ENCODE measurements at regions not wholly inside any gene's neighbourhood (a gene's known extent, or its start where the extent isn't known, plus 50 kb on each side); places are given as distances from the start of the nearest gene placed in this dataset.
"Not testable (repeated sequence)": the region's sequence is repeated elsewhere in the genome, so short reads cannot be mapped to it uniquely, and the experiment has no call there.

DNA sequence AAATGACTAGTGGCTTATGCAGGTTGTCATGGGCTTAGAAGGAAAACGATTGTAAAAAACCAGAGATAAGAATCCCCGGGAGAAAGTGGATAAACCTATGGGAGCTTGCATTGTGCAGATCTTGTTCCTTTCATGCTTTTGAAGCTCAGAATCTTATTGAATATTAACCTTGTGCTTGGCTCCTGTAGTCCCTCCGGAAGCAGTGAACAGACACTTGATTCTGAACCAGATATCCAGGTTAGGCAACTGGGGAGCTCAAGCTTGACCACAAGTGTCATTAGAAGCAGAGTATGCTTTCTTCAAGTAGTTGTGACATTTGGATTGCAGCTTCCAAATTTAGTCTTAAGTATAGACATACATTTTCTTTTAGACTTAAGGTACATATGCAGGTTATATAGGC lies 212.6 kb upstream of the MOCS1 start:
- no peaks in the 10 kb centered on the region for H3K27me3 ChIP-seq (ENCODE audit: insufficient read depth, low read length)
- H2AFZ ChIP-seq (ENCODE audit: low read depth, low read length), result no peak overlapping the region
- H3K9me3 ChIP-seq (ENCODE audit: low read length), result no peaks in the 10 kb centered on the region
- H3K36me3 ChIP-seq (ENCODE audit: insufficient read depth, low read length), result no peaks in the 10 kb centered on the region
- H3K4me1 ChIP-seq (ENCODE audit: insufficient read depth, low read length), result no peaks in the 10 kb centered on the region
- H3K4me3 ChIP-seq (ENCODE audit: low read length), result no peak overlapping the region

GRCh38 chr6:40139447-40139846 lies 205.2 kb upstream of the MOCS1 start:
- H3K36me3 ChIP-seq (ENCODE audit: insufficient read depth, low read length), result no peaks in the 10 kb centered on the region
- no peak overlapping the region for H2AFZ ChIP-seq (ENCODE audit: low read depth, low read length)
- H3K4me3 ChIP-seq (ENCODE audit: low read length), result no peak overlapping the region
- no peaks in the 10 kb centered on the region for H3K9me3 ChIP-seq (ENCODE audit: low read length)
- no peaks in the 10 kb centered on the region for H3K4me1 ChIP-seq (ENCODE audit: insufficient read depth, low read length)
- no peaks in the 10 kb centered on the region for H3K27me3 ChIP-seq (ENCODE audit: insufficient read depth, low read length)

GRCh38 chr6:40138273-40138720 lies 204.0 kb upstream of the MOCS1 start:
- no peaks in the 10 kb centered on the region for H3K4me1 ChIP-seq (ENCODE audit: insufficient read depth, low read length)
- no peak overlapping the region for H2AFZ ChIP-seq (ENCODE audit: low read depth, low read length)
- H3K27me3 ChIP-seq (ENCODE audit: insufficient read depth, low read length), result no peaks in the 10 kb centered on the region
- no peak overlapping the region for H3K4me3 ChIP-seq (ENCODE audit: low read length)
- H3K9me3 ChIP-seq (ENCODE audit: low read length), result no peaks in the 10 kb centered on the region
- H3K36me3 ChIP-seq (ENCODE audit: insufficient read depth, low read length), result no peaks in the 10 kb centered on the region

DNA sequence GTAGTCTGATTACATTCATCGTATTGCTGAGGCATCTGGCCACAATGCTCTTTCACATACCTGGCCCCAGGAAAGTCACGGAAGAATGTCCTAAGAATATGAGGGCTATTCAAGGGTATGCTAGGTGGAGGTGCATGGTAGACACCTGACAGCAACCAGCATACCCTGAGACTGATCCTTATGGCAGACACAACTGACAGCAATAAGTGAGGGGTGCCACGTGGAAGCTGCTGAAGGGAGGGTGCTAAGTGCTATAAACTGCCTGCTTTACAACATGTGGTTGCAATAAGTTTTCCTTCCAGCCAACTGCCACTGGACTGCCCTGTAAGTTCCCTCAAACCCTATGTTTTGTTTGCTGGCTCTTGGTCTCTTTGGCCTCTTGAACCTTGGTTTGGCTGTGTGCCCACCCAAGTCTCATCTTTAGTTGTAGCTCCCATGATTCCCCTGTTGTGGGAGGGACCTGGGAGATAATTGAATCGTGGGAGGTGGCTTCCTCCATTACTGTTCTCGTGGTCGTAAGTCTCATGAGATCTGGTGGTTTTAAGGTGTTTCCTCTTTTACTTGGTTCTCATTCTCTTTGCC lies 201.3 kb upstream of the MOCS1 start:
- H3K36me3 ChIP-seq (ENCODE audit: insufficient read depth, low read length), result no peaks in the 10 kb centered on the region
- no peak overlapping the region for H2AFZ ChIP-seq (ENCODE audit: low read depth, low read length)

GRCh38 chr6:40133981-40134380 lies 199.7 kb upstream of the MOCS1 start:
- H2AFZ ChIP-seq (ENCODE audit: low read depth, low read length); H3K9me3 ChIP-seq (ENCODE audit: low read length); H3K4me3 ChIP-seq (ENCODE audit: low read length); H3K4me1 ChIP-seq (ENCODE audit: insufficient read depth, low read length); H3K36me3 ChIP-seq (ENCODE audit: insufficient read depth, low read length); H3K27me3 ChIP-seq (ENCODE audit: insufficient read depth, low read length): not testable (repeated sequence)

More for the DNA sequence above, 201.3 kb upstream of the MOCS1 start:
- Histone ChIP-seq H3K27me3 (ENCODE audit: insufficient read depth, low read length) (no peaks in the 10 kb centered on the region), H3K9me3 (ENCODE audit: low read length) (no peaks in the 10 kb centered on the region), H3K4me1 (ENCODE audit: insufficient read depth, low read length) (no peaks in the 10 kb centered on the region), H3K4me3 (ENCODE audit: low read length) (no peak overlapping the region)

DNA sequence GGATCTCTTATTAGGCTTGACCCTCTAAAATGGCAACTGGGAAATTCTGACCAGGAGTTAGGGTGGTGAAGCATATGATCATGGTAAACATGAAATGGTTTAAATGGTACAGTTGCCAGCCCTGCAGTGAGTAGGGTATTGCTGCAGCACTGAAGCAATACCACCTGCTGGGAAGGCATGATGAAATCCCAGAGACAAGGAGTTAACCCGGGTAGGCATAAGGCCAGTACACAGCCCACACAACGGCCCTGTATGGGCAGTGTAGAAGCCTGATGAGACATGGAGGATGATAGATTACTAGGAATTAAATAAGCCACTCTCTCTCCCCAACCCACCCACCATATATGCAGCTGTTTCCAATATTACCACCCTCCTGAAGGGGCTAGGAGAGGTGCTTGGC lies 197.4 kb upstream of the MOCS1 start:
- no peaks in the 10 kb centered on the region for H3K27me3 ChIP-seq (ENCODE audit: insufficient read depth, low read length)
- H3K9me3 ChIP-seq (ENCODE audit: low read length), result no peaks in the 10 kb centered on the region
- H2AFZ ChIP-seq (ENCODE audit: low read depth, low read length), result no peak overlapping the region
- no peak overlapping the region for H3K4me3 ChIP-seq (ENCODE audit: low read length)
- no peaks in the 10 kb centered on the region for H3K36me3 ChIP-seq (ENCODE audit: insufficient read depth, low read length)
- H3K4me1 ChIP-seq (ENCODE audit: insufficient read depth, low read length), result no peaks in the 10 kb centered on the region

DNA sequence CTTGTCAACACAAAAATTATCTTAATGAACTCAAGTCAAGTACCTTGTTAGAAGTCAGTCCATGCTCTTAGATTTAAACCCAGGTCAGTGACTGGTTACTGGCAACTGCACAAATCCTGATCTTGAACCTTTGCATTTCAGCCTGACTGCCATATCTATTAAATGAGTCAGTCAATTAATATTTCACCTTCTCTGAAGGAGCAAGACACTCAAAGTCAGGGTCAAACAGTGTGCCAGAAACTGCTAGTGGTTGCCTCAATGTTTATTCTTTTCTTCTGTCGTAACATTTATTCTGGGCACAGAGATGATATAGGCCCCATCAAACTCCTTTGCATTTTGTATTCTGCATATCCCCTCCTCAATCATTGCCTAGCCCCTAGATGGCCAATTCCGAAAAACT lies 193.9 kb upstream of the MOCS1 start:
- Histone ChIP-seq H2AFZ (ENCODE audit: low read depth, low read length) (no peak overlapping the region), H3K4me1 (ENCODE audit: insufficient read depth, low read length) (no peaks in the 10 kb centered on the region), H3K27me3 (ENCODE audit: insufficient read depth, low read length) (no peaks in the 10 kb centered on the region), H3K9me3 (ENCODE audit: low read length) (no peaks in the 10 kb centered on the region), H3K4me3 (ENCODE audit: low read length) (no peak overlapping the region), H3K36me3 (ENCODE audit: insufficient read depth, low read length) (no peaks in the 10 kb centered on the region)

DNA sequence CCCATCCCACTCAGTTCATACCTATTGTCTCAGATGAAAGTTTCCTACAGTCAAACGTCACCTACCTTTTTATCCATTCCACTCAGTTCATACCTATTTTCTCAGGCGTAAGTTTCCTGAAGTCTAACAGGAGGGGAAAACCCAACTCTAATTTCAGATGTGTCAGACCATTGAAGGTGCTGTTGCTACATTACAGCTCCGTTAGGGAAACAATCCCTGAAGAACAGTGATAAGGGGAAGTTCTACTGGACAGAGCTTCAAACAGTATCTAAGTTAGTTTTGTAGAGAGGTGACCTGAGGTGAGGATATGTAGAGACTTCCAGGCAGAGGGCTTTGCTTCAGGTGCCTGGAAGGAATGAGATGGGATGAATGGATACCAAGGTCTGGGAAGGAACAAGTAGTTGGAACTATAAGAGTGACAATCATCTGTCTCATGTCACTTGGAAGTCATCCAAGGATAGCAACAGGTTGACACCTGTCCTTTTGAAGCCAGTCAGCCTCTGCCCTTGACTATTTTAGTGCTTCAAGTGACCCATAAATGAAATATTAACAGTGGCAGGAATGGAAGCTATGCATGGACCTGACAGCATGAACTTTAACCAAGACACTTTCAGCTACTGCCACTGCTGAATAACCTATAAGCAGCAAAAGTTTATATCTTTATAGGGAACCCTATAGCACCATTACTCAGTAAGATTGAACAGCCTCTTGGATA lies 191.6 kb upstream of the MOCS1 start:
- Histone ChIP-seq H3K36me3 (ENCODE audit: insufficient read depth, low read length) (no peaks in the 10 kb centered on the region), H3K4me1 (ENCODE audit: insufficient read depth, low read length) (no peaks in the 10 kb centered on the region), H2AFZ (ENCODE audit: low read depth, low read length) (no peak overlapping the region), H3K4me3 (ENCODE audit: low read length) (no peak overlapping the region), H3K9me3 (ENCODE audit: low read length) (no peaks in the 10 kb centered on the region), H3K27me3 (ENCODE audit: insufficient read depth, low read length) (no peaks in the 10 kb centered on the region)

- Histone ChIP-seq H3K9me3 (ENCODE audit: low read length) (no peaks in the 10 kb centered on the region), H3K27me3 (ENCODE audit: insufficient read depth, low read length) (no peaks in the 10 kb centered on the region), H3K4me1 (ENCODE audit: insufficient read depth, low read length) (no peaks in the 10 kb centered on the region), H2AFZ (ENCODE audit: low read depth, low read length) (no peak overlapping the region), H3K4me3 (ENCODE audit: low read length) (no peak overlapping the region), H3K36me3 (ENCODE audit: insufficient read depth, low read length) (no peaks in the 10 kb centered on the region)
Observed at GRCh38 chr6:40124924-40125323, 190.7 kb upstream of the MOCS1 start.

DNA sequence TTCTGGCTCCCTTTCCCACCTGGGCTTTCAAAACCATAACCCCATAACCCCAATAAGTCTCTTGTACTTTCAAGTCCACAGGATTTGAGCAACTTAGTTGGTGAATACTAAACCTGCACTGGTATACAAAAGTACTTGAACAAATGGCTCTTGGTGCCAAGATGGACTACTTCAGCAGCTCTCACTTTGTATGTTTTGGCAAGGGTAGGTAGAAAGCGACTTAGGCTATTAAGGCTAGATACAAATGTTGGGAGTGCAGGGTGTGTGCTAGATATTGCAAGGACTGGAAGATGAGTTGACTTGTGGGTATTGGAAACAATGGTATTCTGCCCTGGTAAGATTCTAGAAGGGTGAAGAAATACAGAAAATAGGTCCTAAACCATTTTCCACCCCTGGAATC lies 182.6 kb upstream of the MOCS1 start:
- Histone ChIP-seq H3K36me3 (ENCODE audit: insufficient read depth, low read length) (no peaks in the 10 kb centered on the region), H2AFZ (ENCODE audit: low read depth, low read length) (no peak overlapping the region), H3K9me3 (ENCODE audit: low read length) (no peaks in the 10 kb centered on the region), H3K4me1 (ENCODE audit: insufficient read depth, low read length) (no peaks in the 10 kb centered on the region), H3K4me3 (ENCODE audit: low read length) (no peak overlapping the region), H3K27me3 (ENCODE audit: insufficient read depth, low read length) (no peaks in the 10 kb centered on the region)

- no peaks in the 10 kb centered on the region for H3K27me3 ChIP-seq (ENCODE audit: insufficient read depth, low read length)
- H3K9me3 ChIP-seq (ENCODE audit: low read length), result no peaks in the 10 kb centered on the region
- H3K4me1 ChIP-seq (ENCODE audit: insufficient read depth, low read length), result no peaks in the 10 kb centered on the region
- H3K36me3 ChIP-seq (ENCODE audit: insufficient read depth, low read length), result no peaks in the 10 kb centered on the region
- no peak overlapping the region for H2AFZ ChIP-seq (ENCODE audit: low read depth, low read length)
- no peak overlapping the region for H3K4me3 ChIP-seq (ENCODE audit: low read length)
Observed at GRCh38 chr6:40112350-40112749, 178.1 kb upstream of the MOCS1 start.

DNA sequence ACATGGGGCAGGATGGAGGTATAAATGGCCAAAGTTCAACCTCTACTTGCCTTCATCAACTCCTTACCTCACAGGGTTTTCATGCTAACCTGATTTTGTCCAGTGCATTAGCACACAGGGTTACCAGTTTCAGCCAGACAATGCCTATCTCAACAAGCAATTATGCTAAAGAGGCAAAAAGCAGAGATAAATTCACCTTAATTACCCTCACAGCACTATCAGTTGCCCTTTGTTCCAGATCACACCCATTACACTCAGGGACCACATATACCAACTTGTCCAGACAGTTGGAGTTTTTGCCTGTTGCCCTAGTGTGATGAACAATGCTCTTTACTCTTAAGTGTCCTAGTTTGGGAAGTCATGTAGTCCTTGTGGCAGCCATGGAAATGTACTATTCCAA lies 174.5 kb upstream of the MOCS1 start:
- Histone ChIP-seq H3K27me3 (ENCODE audit: insufficient read depth, low read length) (no peaks in the 10 kb centered on the region), H2AFZ (ENCODE audit: low read depth, low read length) (no peak overlapping the region), H3K4me1 (ENCODE audit: insufficient read depth, low read length) (no peaks in the 10 kb centered on the region), H3K4me3 (ENCODE audit: low read length) (no peak overlapping the region), H3K9me3 (ENCODE audit: low read length) (no peaks in the 10 kb centered on the region), H3K36me3 (ENCODE audit: insufficient read depth, low read length) (no peaks in the 10 kb centered on the region)

DNA sequence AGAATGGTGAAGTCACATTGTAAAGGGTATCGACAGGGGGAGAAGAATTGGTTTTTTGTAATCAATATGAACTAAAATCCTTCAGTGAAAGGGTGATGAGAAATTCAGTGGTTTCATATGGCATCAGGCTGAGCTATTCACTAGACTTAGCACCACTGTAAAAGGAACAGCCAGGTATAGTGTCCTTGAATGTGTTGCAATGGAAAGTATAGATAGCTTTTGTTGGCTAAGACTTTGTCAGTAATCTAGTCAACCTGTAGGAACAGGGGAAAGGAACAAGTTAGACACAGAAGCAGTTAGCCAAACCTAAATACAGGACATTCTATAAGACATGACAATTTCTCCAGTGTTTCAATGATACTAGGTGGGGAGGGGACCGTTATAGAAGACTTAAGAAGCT lies 172.6 kb upstream of the MOCS1 start:
- H3K36me3 ChIP-seq (ENCODE audit: insufficient read depth, low read length), result no peaks in the 10 kb centered on the region
- H3K9me3 ChIP-seq (ENCODE audit: low read length), result no peaks in the 10 kb centered on the region
- no peaks in the 10 kb centered on the region for H3K27me3 ChIP-seq (ENCODE audit: insufficient read depth, low read length)
- no peak overlapping the region for H3K4me3 ChIP-seq (ENCODE audit: low read length)
- no peak overlapping the region for H2AFZ ChIP-seq (ENCODE audit: low read depth, low read length)
- H3K4me1 ChIP-seq (ENCODE audit: insufficient read depth, low read length), result no peaks in the 10 kb centered on the region

DNA sequence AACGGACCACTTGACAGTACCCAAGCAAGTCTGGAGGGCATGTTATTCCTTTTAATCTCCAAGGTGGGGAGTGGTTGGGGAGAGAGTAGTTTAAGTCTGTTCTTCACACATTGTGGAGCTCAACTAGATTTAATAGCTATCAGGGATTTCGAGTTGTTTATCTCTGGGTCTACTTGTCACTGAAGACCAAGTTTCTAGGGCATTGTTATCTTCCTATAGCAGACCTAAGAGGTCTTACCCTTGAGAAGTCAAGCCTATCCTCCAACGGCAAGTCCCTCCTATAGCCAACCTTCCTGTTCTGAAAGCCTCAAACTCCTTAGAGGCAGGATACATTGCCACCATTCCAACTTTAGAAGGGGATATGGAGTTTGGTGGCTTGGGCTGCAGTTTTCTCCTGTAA lies 164.5 kb upstream of the MOCS1 start:
- Histone ChIP-seq H2AFZ (ENCODE audit: low read depth, low read length) (no peak overlapping the region), H3K27me3 (ENCODE audit: insufficient read depth, low read length) (no peaks in the 10 kb centered on the region), H3K4me1 (ENCODE audit: insufficient read depth, low read length) (no peaks in the 10 kb centered on the region), H3K4me3 (ENCODE audit: low read length) (no peak overlapping the region), H3K9me3 (ENCODE audit: low read length) (no peaks in the 10 kb centered on the region), H3K36me3 (ENCODE audit: insufficient read depth, low read length) (no peaks in the 10 kb centered on the region)
